HG02642 (cell line): ENCODE measurements at regions not wholly inside any gene's neighbourhood (a gene's known extent, or its start where the extent isn't known, plus 50 kb on each side); places are given as distances from the start of the nearest gene placed in this dataset.

Experiments used
- ATAC-seq: cut with Tn5 transposase; IDR thresholded peaks from one replicate; pipeline ENCODE4 v1.9.1; 2021; ENCODE audit warnings: mild to moderate bottlenecking; ENCODE audit not compliant: unreplicated experiment, poor library complexity

GRCh38 chr5:125109293-125109692 lies 362.9 kb upstream of the ZNF608 start:
- ATAC-seq: no peak

- no peak for ATAC-seq
Measured at GRCh38 chr5:125109816-125110215, 363.4 kb upstream of the ZNF608 start.

- ATAC-seq: no peak
Measured at GRCh38 chr5:125112196-125112595, 365.8 kb upstream of the ZNF608 start.

- peak; percentile 77 for ATAC-seq
Measured at GRCh38 chr5:125113328-125113727, 366.9 kb upstream of the ZNF608 start.

GRCh38 chr5:125115195-125115525 lies 368.7 kb upstream of the ZNF608 start:
- no peak for ATAC-seq

GRCh38 chr5:125117566-125117965 lies 371.1 kb upstream of the ZNF608 start:
- ATAC-seq: no peak

- ATAC-seq: no peak
Measured at GRCh38 chr5:125120012-125120411, 373.6 kb upstream of the ZNF608 start.

GRCh38 chr5:125125031-125125823 lies 378.8 kb upstream of the ZNF608 start:
- ATAC-seq: no peak

- no peak for ATAC-seq
Measured at GRCh38 chr5:125126050-125126449, 379.6 kb upstream of the ZNF608 start.

GRCh38 chr5:125129151-125129806 lies 382.8 kb upstream of the ZNF608 start:
- no peak for ATAC-seq

GRCh38 chr5:125130591-125130990 lies 384.2 kb upstream of the ZNF608 start:
- no peak for ATAC-seq

GRCh38 chr5:125134216-125135081 lies 388.0 kb upstream of the ZNF608 start:
- ATAC-seq: no peak

- ATAC-seq: no peak
Measured at GRCh38 chr5:125137535-125137934, 391.1 kb upstream of the ZNF608 start.

- no peak for ATAC-seq
Measured at GRCh38 chr5:125138266-125138665, 391.8 kb upstream of the ZNF608 start.

GRCh38 chr5:125139590-125139989 lies 393.2 kb upstream of the ZNF608 start:
- ATAC-seq: no peak

GRCh38 chr5:125140220-125140619 lies 393.8 kb upstream of the ZNF608 start:
- no peak for ATAC-seq

GRCh38 chr5:125140855-125141254 lies 394.4 kb upstream of the ZNF608 start:
- ATAC-seq: no peak

- ATAC-seq: no peak
Measured at GRCh38 chr5:125142458-125142857, 396.0 kb upstream of the ZNF608 start.

- no peak for ATAC-seq
Measured at GRCh38 chr5:125143011-125143410, 396.6 kb upstream of the ZNF608 start.

- no peak for ATAC-seq
Measured at GRCh38 chr5:125148076-125148475, 401.6 kb upstream of the ZNF608 start.

GRCh38 chr5:125148706-125149105 lies 402.3 kb upstream of the ZNF608 start:
- ATAC-seq: no peak
